BE2C (cell line): ENCODE measurements at regions not wholly inside any gene's neighbourhood (a gene's known extent, or its start where the extent isn't known, plus 50 kb on each side); places are given as distances from the start of the nearest gene placed in this dataset.

Source experiments
- DNase-seq: peaks from one replicate; pipeline ENCODE4 v3.0.0-alpha.2; 2020
- H3K27me3 ChIP-seq: fragments of 250-450 bp; sonication (Bioruptor Pico); 2 replicates; pipeline ENCODE4 v1.5.1; 2020; ENCODE audit warnings: mild to moderate bottlenecking
- H3K36me3 ChIP-seq: fragments of 250-450 bp; sonication (Bioruptor Pico); 2 replicates; pipeline ENCODE4 v1.5.1; 2020; ENCODE audit warnings: mild to moderate bottlenecking
- H3K4me1 ChIP-seq: fragments of 250-450 bp; sonication (Bioruptor Pico); 2 replicates; pipeline ENCODE4 v1.5.1; 2020
- H3K4me3 ChIP-seq: 2 replicates; pipeline ENCODE4 v1.5.1; 2011; ENCODE audit warnings: low read depth, low read length
- H3K9me3 ChIP-seq: fragments of 250-450 bp; sonication (Bioruptor Pico); 2 replicates; pipeline ENCODE4 v1.5.1; 2020
- CTCF ChIP-seq: IDR thresholded peaks from 2 replicates; pipeline ENCODE4 v1.5.1; 2012; ENCODE audit warnings: mild to moderate bottlenecking, low read depth, low read length

GRCh38 chr2:226307487-226308322 lies 491.9 kb downstream of the IRS1 start:
- TF ChIP-seq CTCF = no peak

GRCh38 chr2:226306969-226307368 lies 492.7 kb downstream of the IRS1 start:
- H3K4me3 ChIP-seq = no peak overlapping the region
- TF ChIP-seq CTCF = no peak
- DNase-seq = no peak
- no peaks in the 10 kb centered on the region for H3K27me3 ChIP-seq
- no peaks in the 10 kb centered on the region for H3K9me3 ChIP-seq
- no peaks in the 10 kb centered on the region for H3K36me3 ChIP-seq
- no peaks in the 10 kb centered on the region for H3K4me1 ChIP-seq

More at GRCh38 chr2:226307487-226308322, 491.9 kb downstream of the IRS1 start:
- H3K9me3 ChIP-seq = no peaks in the 10 kb centered on the region
- H3K27me3 ChIP-seq = no peaks in the 10 kb centered on the region
- H3K36me3 ChIP-seq = no peaks in the 10 kb centered on the region
- no peaks in the 10 kb centered on the region for H3K4me1 ChIP-seq
- DNase-seq = no peak
- H3K4me3 ChIP-seq = no peak overlapping the region

GRCh38 chr2:226304308-226304707 lies 495.3 kb downstream of the IRS1 start:
- no peak for TF ChIP-seq CTCF
- H3K4me3 ChIP-seq = no peak overlapping the region
- no peak for DNase-seq
- H3K36me3 ChIP-seq = no peaks in the 10 kb centered on the region
- no peaks in the 10 kb centered on the region for H3K9me3 ChIP-seq
- no peaks in the 10 kb centered on the region for H3K27me3 ChIP-seq
- H3K4me1 ChIP-seq = no peaks in the 10 kb centered on the region

- Histone ChIP-seq H3K9me3 (no peaks in the 10 kb centered on the region), H3K36me3 (no peaks in the 10 kb centered on the region), H3K4me3 (no peak overlapping the region), H3K4me1 (no peaks in the 10 kb centered on the region), H3K27me3 (no peaks in the 10 kb centered on the region)
- no peak for TF ChIP-seq CTCF
- no peak for DNase-seq
Measured at GRCh38 chr2:226303707-226304106, 495.9 kb downstream of the IRS1 start.

GRCh38 chr2:226300196-226300886 lies 499.3 kb downstream of the IRS1 start:
- Histone ChIP-seq H3K9me3 (no peaks in the 10 kb centered on the region), H3K36me3 (no peaks in the 10 kb centered on the region), H3K4me3 (no peak overlapping the region), H3K4me1 (no peaks in the 10 kb centered on the region), H3K27me3 (no peaks in the 10 kb centered on the region)
- TF ChIP-seq CTCF = no peak
- no peak for DNase-seq

GRCh38 chr2:226299771-226300170 lies 499.8 kb downstream of the IRS1 start:
- no peaks in the 10 kb centered on the region for H3K9me3 ChIP-seq
- no peak overlapping the region for H3K4me3 ChIP-seq
- TF ChIP-seq CTCF = no peak
- H3K27me3 ChIP-seq = no peaks in the 10 kb centered on the region
- no peaks in the 10 kb centered on the region for H3K4me1 ChIP-seq
- no peaks in the 10 kb centered on the region for H3K36me3 ChIP-seq
- DNase-seq = no peak
